Ecto neural progenitor cell (in vitro differentiated cells): ENCODE measurements at regions not wholly inside any gene's neighbourhood (a gene's known extent, or its start where the extent isn't known, plus 50 kb on each side); places are given as distances from the start of the nearest gene placed in this dataset.
"Not testable (repeated sequence)": the region's sequence is repeated elsewhere in the genome, so short reads cannot be mapped to it uniquely, and the experiment has no call there.

ENCODE experiments used
- DNase-seq: peaks from one replicate; pipeline ENCODE4 v3.0.0-alpha.2; 2018; ENCODE audit warnings: low spot score

GRCh38 chr4:42284030-42284429, 113.3 kb upstream of the SHISA3 start:
- no peak for DNase-seq

- not testable (repeated sequence) for DNase-seq
These were observed 108.4 kb upstream of the SHISA3 start for GRCh38 chr4:42288876-42289275.

- not testable (repeated sequence) for DNase-seq
These were observed 105.1 kb upstream of the SHISA3 start for GRCh38 chr4:42292192-42292591.

- DNase-seq: no peak
These were observed 103.1 kb upstream of the SHISA3 start for GRCh38 chr4:42293967-42294813.

- no peak for DNase-seq
These were observed 101.1 kb upstream of the SHISA3 start for GRCh38 chr4:42296196-42296595.

GRCh38 chr4:42302348-42302747, 94.9 kb upstream of the SHISA3 start:
- peak; percentile 63 for DNase-seq

GRCh38 chr4:42306221-42307109, 90.8 kb upstream of the SHISA3 start:
- no peak for DNase-seq

GRCh38 chr4:42308247-42308646, 89.0 kb upstream of the SHISA3 start:
- DNase-seq: no peak

GRCh38 chr4:42309361-42310260, 87.7 kb upstream of the SHISA3 start:
- no peak for DNase-seq

GRCh38 chr4:42310358-42310757, 86.9 kb upstream of the SHISA3 start:
- DNase-seq: no peak

- DNase-seq: no peak
These were observed 86.5 kb upstream of the SHISA3 start for GRCh38 chr4:42310806-42311205.

- no peak for DNase-seq
These were observed 85.7 kb upstream of the SHISA3 start for GRCh38 chr4:42311591-42311990.

GRCh38 chr4:42313420-42313819, 83.9 kb upstream of the SHISA3 start:
- DNase-seq: not testable (repeated sequence)

- no peak for DNase-seq
These were observed 83.4 kb upstream of the SHISA3 start for GRCh38 chr4:42313872-42314271.

GRCh38 chr4:42315231-42315630, 82.1 kb upstream of the SHISA3 start:
- no peak for DNase-seq

GRCh38 chr4:42320822-42321388, 76.4 kb upstream of the SHISA3 start:
- no peak for DNase-seq

GRCh38 chr4:42326040-42326439, 71.2 kb upstream of the SHISA3 start:
- DNase-seq: no peak

- DNase-seq: no peak
These were observed 70.8 kb upstream of the SHISA3 start for GRCh38 chr4:42326524-42326923.

GRCh38 chr4:42327323-42327722, 70.0 kb upstream of the SHISA3 start:
- DNase-seq: no peak

- no peak for DNase-seq
These were observed 68.3 kb upstream of the SHISA3 start for GRCh38 chr4:42328978-42329377.

- no peak for DNase-seq
These were observed 67.9 kb upstream of the SHISA3 start for GRCh38 chr4:42329421-42329820.
